ENCODE measurements at regions not wholly inside any gene's neighbourhood (a gene's known extent, or its start where the extent isn't known, plus 50 kb on each side); places are given as distances from the start of the nearest gene placed in this dataset.

DNA sequence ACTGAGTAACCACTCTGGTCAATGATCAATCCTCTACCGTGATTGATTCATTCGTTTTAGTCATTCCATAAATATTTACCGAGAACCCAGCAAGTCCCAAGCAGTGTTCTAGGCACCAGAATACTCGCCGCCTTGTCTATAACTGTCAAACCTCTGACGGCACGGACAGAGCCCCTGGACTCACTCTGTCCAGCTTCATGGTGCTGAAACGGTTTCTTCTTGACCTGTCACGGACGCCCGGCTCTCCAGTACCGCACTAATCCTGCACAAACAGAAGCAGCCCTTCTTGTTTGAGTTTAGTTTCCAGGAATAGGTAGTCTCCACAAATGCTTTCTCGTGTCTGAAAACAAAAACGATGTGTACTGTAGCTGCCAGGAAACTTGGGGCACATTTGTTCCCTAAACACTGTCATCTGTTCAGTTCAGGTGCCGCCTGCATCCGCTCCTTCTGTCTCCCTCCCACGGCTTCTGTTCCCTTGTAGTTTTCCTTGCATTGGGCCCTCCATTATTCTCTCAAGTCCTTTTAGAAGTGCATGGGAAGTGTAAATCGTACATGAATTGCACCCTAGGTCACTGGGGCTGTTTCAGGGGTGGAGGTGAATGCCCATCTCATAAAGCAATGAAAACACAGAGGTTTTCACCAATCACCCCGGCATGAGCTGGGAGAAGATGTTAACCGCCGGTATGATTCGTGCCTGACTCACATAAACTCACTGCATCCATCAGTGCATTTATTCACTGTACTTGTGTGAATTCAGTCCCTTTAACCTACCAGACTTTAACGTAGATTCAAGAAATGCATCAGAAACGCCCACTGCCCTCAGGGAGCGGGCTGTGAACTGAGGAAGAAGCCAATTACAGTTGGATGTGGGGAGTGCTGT, 209.3 kb upstream of the CDH4 start:
- TF ChIP-seq SIN3A (IDR thresholded peaks at IDR 0.05; ENCODE audit: borderline replicate concordance, insufficient read depth, low read length) = no peak
- TF ChIP-seq, protein P1, sequence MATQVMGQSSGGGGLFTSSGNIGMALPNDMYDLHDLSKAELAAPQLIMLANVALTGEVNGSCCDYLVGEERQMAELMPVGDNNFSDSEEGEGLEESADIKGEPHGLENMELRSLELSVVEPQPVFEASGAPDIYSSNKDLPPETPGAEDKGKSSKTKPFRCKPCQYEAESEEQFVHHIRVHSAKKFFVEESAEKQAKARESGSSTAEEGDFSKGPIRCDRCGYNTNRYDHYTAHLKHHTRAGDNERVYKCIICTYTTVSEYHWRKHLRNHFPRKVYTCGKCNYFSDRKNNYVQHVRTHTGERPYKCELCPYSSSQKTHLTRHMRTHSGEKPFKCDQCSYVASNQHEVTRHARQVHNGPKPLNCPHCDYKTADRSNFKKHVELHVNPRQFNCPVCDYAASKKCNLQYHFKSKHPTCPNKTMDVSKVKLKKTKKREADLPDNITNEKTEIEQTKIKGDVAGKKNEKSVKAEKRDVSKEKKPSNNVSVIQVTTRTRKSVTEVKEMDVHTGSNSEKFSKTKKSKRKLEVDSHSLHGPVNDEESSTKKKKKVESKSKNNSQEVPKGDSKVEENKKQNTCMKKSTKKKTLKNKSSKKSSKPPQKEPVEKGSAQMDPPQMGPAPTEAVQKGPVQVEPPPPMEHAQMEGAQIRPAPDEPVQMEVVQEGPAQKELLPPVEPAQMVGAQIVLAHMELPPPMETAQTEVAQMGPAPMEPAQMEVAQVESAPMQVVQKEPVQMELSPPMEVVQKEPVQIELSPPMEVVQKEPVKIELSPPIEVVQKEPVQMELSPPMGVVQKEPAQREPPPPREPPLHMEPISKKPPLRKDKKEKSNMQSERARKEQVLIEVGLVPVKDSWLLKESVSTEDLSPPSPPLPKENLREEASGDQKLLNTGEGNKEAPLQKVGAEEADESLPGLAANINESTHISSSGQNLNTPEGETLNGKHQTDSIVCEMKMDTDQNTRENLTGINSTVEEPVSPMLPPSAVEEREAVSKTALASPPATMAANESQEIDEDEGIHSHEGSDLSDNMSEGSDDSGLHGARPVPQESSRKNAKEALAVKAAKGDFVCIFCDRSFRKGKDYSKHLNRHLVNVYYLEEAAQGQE (IDR thresholded peaks at IDR 0.05; ENCODE audit: insufficient read depth in 1 of 2, low read depth in 2 of 2, low read length in 2 of 2) = peak; percentile 29 to 82; a peak in 2 of 4 replicates
- no peak for TF ChIP-seq POLR2AphosphoS5 (IDR thresholded peaks at IDR 0.05; ENCODE audit: low read depth, low read length)
- no peak for TF ChIP-seq TAF1 (IDR thresholded peaks at IDR 0.05; ENCODE audit: borderline replicate concordance, insufficient read depth, low read length)
- TF ChIP-seq FOXP2 (optimal IDR thresholded peaks at IDR 0.05; ENCODE audit: borderline replicate concordance, extremely low read depth, extremely low read length, insufficient read depth) = no peak

- TF ChIP-seq FOXP2 (optimal IDR thresholded peaks at IDR 0.05; ENCODE audit: borderline replicate concordance, extremely low read depth, extremely low read length, insufficient read depth) = no peak
- TF ChIP-seq, protein P1 (IDR thresholded peaks at IDR 0.05; ENCODE audit: insufficient read depth in 1 of 2, low read depth in 2 of 2, low read length in 2 of 2) = no peak
- no peak for TF ChIP-seq SIN3A (IDR thresholded peaks at IDR 0.05; ENCODE audit: borderline replicate concordance, insufficient read depth, low read length)
- no peak for TF ChIP-seq POLR2AphosphoS5 (IDR thresholded peaks at IDR 0.05; ENCODE audit: low read depth, low read length)
- no peak for TF ChIP-seq TAF1 (IDR thresholded peaks at IDR 0.05; ENCODE audit: borderline replicate concordance, insufficient read depth, low read length)
Observed at GRCh38 chr20:61043681-61044080, 208.4 kb upstream of the CDH4 start.

DNA sequence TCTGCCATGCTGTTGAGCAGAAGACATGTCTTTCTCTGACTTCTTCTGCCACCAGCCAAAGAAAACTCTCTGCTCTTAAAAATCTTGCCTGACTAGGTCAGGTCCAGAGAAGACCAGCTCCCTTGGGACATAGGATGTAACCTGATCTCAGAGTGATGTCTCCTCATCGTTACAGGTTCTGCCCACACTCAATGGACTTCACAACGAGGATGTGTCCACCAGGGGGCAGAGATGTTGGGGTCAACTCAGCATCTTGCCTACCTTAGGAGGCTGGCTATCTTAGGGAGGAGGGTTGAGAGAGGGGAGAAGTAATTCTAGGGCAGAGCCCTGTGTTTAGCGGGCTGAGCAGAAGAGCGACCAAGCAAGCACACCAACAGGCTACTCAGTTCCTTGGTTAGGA, 207.6 kb upstream of the CDH4 start:
- no peak for TF ChIP-seq TAF1 (IDR thresholded peaks at IDR 0.05; ENCODE audit: borderline replicate concordance, insufficient read depth, low read length)
- no peak for TF ChIP-seq FOXP2 (optimal IDR thresholded peaks at IDR 0.05; ENCODE audit: borderline replicate concordance, extremely low read depth, extremely low read length, insufficient read depth)
- TF ChIP-seq, protein P1 (IDR thresholded peaks at IDR 0.05; ENCODE audit: insufficient read depth in 1 of 2, low read depth in 2 of 2, low read length in 2 of 2) = no peak
- no peak for TF ChIP-seq SIN3A (IDR thresholded peaks at IDR 0.05; ENCODE audit: borderline replicate concordance, insufficient read depth, low read length)
- TF ChIP-seq POLR2AphosphoS5 (IDR thresholded peaks at IDR 0.05; ENCODE audit: low read depth, low read length) = no peak

GRCh38 chr20:61045091-61045490, 207.0 kb upstream of the CDH4 start:
- TF ChIP-seq POLR2AphosphoS5 (IDR thresholded peaks at IDR 0.05; ENCODE audit: low read depth, low read length) (no peak), SIN3A (IDR thresholded peaks at IDR 0.05; ENCODE audit: borderline replicate concordance, insufficient read depth, low read length) (no peak), FOXP2 (optimal IDR thresholded peaks at IDR 0.05; ENCODE audit: borderline replicate concordance, extremely low read depth, extremely low read length, insufficient read depth) (no peak), TAF1 (IDR thresholded peaks at IDR 0.05; ENCODE audit: borderline replicate concordance, insufficient read depth, low read length) (no peak)
- TF ChIP-seq, protein P1 (IDR thresholded peaks at IDR 0.05; ENCODE audit: insufficient read depth in 1 of 2, low read depth in 2 of 2, low read length in 2 of 2) = no peak

Data from PFSK-1 (cell line).